Cardiac muscle cell (in vitro differentiated cells and primary cell): ENCODE measurements at regions not wholly inside any gene's neighbourhood (a gene's known extent, or its start where the extent isn't known, plus 50 kb on each side); places are given as distances from the start of the nearest gene placed in this dataset.

Source experiments
- DNase-seq, 2 donors: peaks; one replicate each; pipeline versions ENCODE4 v3.0.0 to v3.0.0-alpha.2; 2010 to 2017; ENCODE audit warnings: low read depth in 1 of 2, low spot score in 1 of 2
- H3K27ac ChIP-seq: fragments of 200-600 bp; sonication (generic); 2 replicates; pipeline ENCODE4 v1.5.1; 2016
- H3K27me3 ChIP-seq: fragments of 200-600 bp; sonication (generic); 2 replicates; pipeline ENCODE4 v1.6.0; 2016; ENCODE audit warnings: control low read depth
- H3K36me3 ChIP-seq: fragments of 200-600 bp; sonication (generic); 2 replicates; pipeline ENCODE4 v1.5.1; 2016; ENCODE audit warnings: control low read depth
- H3K4me1 ChIP-seq: fragments of 200-600 bp; sonication (generic); 2 replicates; pipeline ENCODE4 v1.8.1; 2017; ENCODE audit warnings: low read depth, mild to moderate bottlenecking, mixed run types
- H3K4me3 ChIP-seq: fragments of 200-600 bp; sonication (generic); 2 replicates; pipeline ENCODE4 v1.5.1; 2016; ENCODE audit warnings: mild to moderate bottlenecking
- H3K9me3 ChIP-seq: fragments of 200-600 bp; sonication (generic); 2 replicates; pipeline ENCODE4 v1.5.1; 2017; ENCODE audit warnings: low read depth, mild to moderate bottlenecking, control low read depth
- TF ChIP-seq, protein P1 (sequence below): IDR thresholded peaks from 2 replicates; pipeline ENCODE4 v1.5.1; 2012; ENCODE audit warnings: low read depth, mild to moderate bottlenecking, low read length

DNA sequence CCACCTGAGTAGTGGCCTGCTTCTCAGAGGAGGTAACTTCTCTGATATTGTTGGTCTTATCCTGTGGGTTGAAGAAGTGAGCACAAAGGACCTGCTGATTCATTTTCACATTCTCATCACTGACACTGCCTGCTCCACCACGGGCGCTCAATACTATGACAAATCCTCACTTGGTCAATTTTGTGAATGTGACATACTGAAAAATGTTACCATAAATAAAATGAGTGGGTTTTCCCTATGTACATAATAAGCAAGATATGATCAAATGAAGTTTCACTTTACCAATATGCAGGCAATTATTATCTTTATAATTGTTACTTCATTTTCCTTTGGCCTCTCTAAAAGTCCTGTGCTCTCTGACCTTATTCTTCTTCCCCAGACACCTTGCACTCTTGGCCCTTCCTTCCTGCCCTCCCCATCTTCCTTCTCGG, 71.5 kb upstream of the RIPOR2 start:
- H3K27ac ChIP-seq = no peak overlapping the region
- H3K4me1 ChIP-seq = peaks cover 12% of the 10 kb centered on the region
- TF ChIP-seq, protein P1, sequence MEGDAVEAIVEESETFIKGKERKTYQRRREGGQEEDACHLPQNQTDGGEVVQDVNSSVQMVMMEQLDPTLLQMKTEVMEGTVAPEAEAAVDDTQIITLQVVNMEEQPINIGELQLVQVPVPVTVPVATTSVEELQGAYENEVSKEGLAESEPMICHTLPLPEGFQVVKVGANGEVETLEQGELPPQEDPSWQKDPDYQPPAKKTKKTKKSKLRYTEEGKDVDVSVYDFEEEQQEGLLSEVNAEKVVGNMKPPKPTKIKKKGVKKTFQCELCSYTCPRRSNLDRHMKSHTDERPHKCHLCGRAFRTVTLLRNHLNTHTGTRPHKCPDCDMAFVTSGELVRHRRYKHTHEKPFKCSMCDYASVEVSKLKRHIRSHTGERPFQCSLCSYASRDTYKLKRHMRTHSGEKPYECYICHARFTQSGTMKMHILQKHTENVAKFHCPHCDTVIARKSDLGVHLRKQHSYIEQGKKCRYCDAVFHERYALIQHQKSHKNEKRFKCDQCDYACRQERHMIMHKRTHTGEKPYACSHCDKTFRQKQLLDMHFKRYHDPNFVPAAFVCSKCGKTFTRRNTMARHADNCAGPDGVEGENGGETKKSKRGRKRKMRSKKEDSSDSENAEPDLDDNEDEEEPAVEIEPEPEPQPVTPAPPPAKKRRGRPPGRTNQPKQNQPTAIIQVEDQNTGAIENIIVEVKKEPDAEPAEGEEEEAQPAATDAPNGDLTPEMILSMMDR = no peak
- no peaks in the 10 kb centered on the region for H3K9me3 ChIP-seq
- H3K36me3 ChIP-seq = no peaks in the 10 kb centered on the region
- no peak overlapping the region for H3K4me3 ChIP-seq
- DNase-seq = no peak
- no peaks in the 10 kb centered on the region for H3K27me3 ChIP-seq

- no peaks in the 10 kb centered on the region for H3K36me3 ChIP-seq
- peaks cover 12% of the 10 kb centered on the region for H3K4me1 ChIP-seq
- TF ChIP-seq, protein P1 = no peak
- H3K27ac ChIP-seq = no peak overlapping the region
- no peak overlapping the region for H3K4me3 ChIP-seq
- DNase-seq = no peak
- no peaks in the 10 kb centered on the region for H3K27me3 ChIP-seq
- no peaks in the 10 kb centered on the region for H3K9me3 ChIP-seq
Observed at GRCh38 chr6:25008707-25009392, 73.1 kb upstream of the RIPOR2 start.

DNA sequence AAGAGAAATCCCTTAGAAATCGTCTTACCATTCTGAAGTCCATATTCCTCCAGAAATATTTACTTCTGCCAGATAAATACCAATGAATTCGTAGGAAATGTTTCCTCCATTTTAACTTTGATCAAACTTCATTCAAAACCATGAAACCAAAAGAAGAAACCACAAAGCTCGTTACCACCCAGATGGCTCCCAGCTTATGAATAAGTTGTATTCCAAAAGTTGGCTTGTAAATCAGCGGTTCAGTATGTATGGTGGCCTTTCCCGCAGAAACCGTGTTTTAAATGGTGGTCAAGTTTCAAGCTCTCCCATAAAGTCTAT, 73.6 kb upstream of the RIPOR2 start:
- H3K4me1 ChIP-seq = peaks cover 10% of the 10 kb centered on the region
- TF ChIP-seq, protein P1 = no peak
- peak in 1 of 2 donors; percentile 43 for DNase-seq
- H3K9me3 ChIP-seq = no peaks in the 10 kb centered on the region
- no peak overlapping the region for H3K27ac ChIP-seq
- no peaks in the 10 kb centered on the region for H3K36me3 ChIP-seq
- H3K27me3 ChIP-seq = no peaks in the 10 kb centered on the region
- no peak overlapping the region for H3K4me3 ChIP-seq

DNA sequence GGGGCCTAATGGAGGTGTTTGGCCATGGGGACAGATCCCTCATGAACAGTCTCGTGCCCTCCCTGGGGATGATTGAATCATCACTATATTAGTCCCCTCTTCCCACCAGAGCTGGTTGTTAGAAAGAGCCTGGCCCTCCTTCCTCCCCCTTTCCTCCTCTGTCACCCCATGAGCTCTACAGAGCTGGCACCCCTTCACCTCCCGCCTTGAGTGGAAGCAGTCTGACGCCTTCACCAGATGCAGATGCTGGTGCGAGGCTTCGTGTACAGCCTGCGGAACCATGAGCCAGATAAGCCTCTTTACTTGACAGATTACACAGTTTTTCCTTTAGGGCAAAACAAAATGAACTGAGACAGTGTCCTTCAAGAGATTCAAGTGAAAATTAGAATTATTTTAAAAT, 74.4 kb upstream of the RIPOR2 start:
- DNase-seq = peak in 1 of 2 donors; percentile 77
- Histone ChIP-seq H3K27me3 (no peaks in the 10 kb centered on the region), H3K4me1 (peaks cover 8% of the 10 kb centered on the region), H3K4me3 (no peak overlapping the region), H3K36me3 (no peaks in the 10 kb centered on the region), H3K27ac (no peak overlapping the region), H3K9me3 (no peaks in the 10 kb centered on the region)
- TF ChIP-seq, protein P1 = no peak

DNA sequence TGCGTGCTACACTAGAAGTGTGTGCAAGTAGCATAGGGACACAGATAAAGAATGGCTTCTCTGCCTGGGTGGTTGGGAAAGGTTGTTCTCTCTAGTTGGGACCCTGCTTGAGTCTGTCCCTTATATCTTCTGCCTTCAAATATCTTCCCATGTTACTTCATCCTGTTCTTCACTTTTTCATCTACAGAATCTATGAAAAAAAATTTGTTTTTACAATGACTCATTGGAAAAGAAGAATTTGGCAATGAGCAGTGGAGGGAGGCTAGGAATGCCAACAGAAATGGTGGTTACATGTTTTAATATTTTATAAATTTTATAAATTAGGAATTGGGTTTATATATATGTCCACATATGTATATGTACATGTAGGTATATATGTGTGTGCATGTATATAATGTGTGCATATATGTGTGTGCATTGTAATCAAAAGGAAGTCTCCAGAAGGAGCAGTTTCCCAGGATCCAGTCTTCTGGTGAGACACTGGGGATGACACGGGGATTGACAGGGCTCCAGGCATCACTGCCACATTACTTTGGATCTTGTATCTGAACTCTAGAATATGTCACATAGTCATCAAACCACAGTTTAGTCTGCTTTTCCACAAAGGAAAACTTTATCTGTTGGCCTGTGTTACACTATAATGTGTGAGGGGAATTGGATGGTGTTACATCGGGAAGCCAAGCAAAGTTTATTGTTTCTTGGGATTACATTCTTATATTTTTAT, 75.3 kb upstream of the RIPOR2 start:
- Histone ChIP-seq H3K4me3 (no peak overlapping the region), H3K36me3 (no peaks in the 10 kb centered on the region), H3K27ac (no peak overlapping the region), H3K27me3 (no peaks in the 10 kb centered on the region), H3K4me1 (peaks cover 8% of the 10 kb centered on the region), H3K9me3 (no peaks in the 10 kb centered on the region)
- TF ChIP-seq, protein P1 = no peak
- DNase-seq = peak in 1 of 2 donors; percentile 64
